ENCODE measurements at regions not wholly inside any gene's neighbourhood (a gene's known extent, or its start where the extent isn't known, plus 50 kb on each side); places are given as distances from the start of the nearest gene placed in this dataset.

- Histone ChIP-seq H3K4me1 (ENCODE audit: control insufficient read depth, extremely low read depth, insufficient read depth, low read length) (no peaks in the 10 kb centered on the region), H3K27me3 (ENCODE audit: control insufficient read depth in 2 of 2, insufficient read depth in 2 of 2, low read length in 2 of 2) (no peaks in the 10 kb centered on the region), H3K9me3 (replicated peaks; ENCODE audit: control insufficient read depth, insufficient read depth, low read length) (no peaks in the 10 kb centered on the region), H3K4me3 (replicated peaks in 1 of 3; ENCODE audit: insufficient read depth in 1 of 3, low read depth in 1 of 3, low read length in 3 of 3) (no peak overlapping the region), H3K36me3 (ENCODE audit: control insufficient read depth in 2 of 2, extremely low read depth in 1 of 2, insufficient read depth in 2 of 2, low read length in 2 of 2) (no peaks in the 10 kb centered on the region), H3K79me2 (ENCODE audit: control insufficient read depth, insufficient read depth, low read length) (no peaks in the 10 kb centered on the region), H3K9me1 (replicated peaks; ENCODE audit: control insufficient read depth, extremely low read depth, insufficient read depth, low read length) (no peaks in the 10 kb centered on the region), H2AFZ (ENCODE audit: low read depth, low read length) (no peak overlapping the region), H3K4me2 (ENCODE audit: insufficient read depth, low read length) (no peak overlapping the region), H4K20me1 (replicated peaks; ENCODE audit: control insufficient read depth, extremely low read depth, insufficient read depth, low read length) (no peaks in the 10 kb centered on the region), H3K27ac (ENCODE audit: insufficient read depth, low read depth, low read length) (no peak overlapping the region), H3K9ac (replicated peaks; ENCODE audit: extremely low read depth, insufficient read depth, low read length) (no peak overlapping the region)
- intact Hi-C loops (cut with micrococcal nuclease) (no loop called here), dilution Hi-C loops (cut with MboI; ENCODE audit: extremely low pct_ligation_motif_present, low sequenced_read_pairs) (no loop called here)
- ChIA-PET POLR2A (no interaction called here), CTCF (interaction anchor here (1.1 kb wide), 1 partner anchor 17 kb away, joined by 3 read pairs; no protein-coding TSS in a partner anchor)
- no TSS peak for BruUV-seq (replicated peaks)
- TF ChIP-seq MYC (IDR thresholded peaks at IDR 0.05; ENCODE audit: low read depth, low read length) (no peak), GATA2 (IDR thresholded peaks at IDR 0.05; ENCODE audit: insufficient read depth, insufficient read length, low read depth, low read length) (no peak), CTCF (IDR thresholded peaks at IDR 0.05; ENCODE audit: extremely low read depth in 1 of 2, insufficient read depth in 1 of 2, low read depth in 1 of 2, low read length in 2 of 2) (no peak), POLR2A (IDR thresholded peaks at IDR 0.05; ENCODE audit: low read depth, low read length) (no peak), EZH2 (IDR thresholded peaks at IDR 0.05; ENCODE audit: borderline replicate concordance, low read depth, low read length, severe bottlenecking) (no peak), FOS (IDR thresholded peaks at IDR 0.05; ENCODE audit: borderline replicate concordance, insufficient read depth, low read length) (no peak), MAX (IDR thresholded peaks at IDR 0.05; ENCODE audit: insufficient read depth, insufficient read length) (no peak), POLR2AphosphoS5 (IDR thresholded peaks at IDR 0.05; ENCODE audit: insufficient read depth, low read depth, low read length) (no peak), JUN (IDR thresholded peaks at IDR 0.05; ENCODE audit: borderline replicate concordance, insufficient read depth, insufficient read length, low read depth) (no peak)
- DNase-seq (ENCODE audit: low read depth, low spot score) (no peak), FAIRE-seq (no peak)
Measured at GRCh38 chr5:125012727-125013451, 266.4 kb upstream of the ZNF608 start.

All from endothelial cell of umbilical vein (primary cell).